CD4-positive, alpha-beta memory T cell (primary cell): ENCODE measurements at regions not wholly inside any gene's neighbourhood (a gene's known extent, or its start where the extent isn't known, plus 50 kb on each side); places are given as distances from the start of the nearest gene placed in this dataset.

Source experiments
- CTCF ChIA-PET: fragments of 350-600 bp; sonication (Branson Sonifier 250); formaldehyde crosslinking; loops from one replicate; lab custom pipeline; 2021; ENCODE audit warnings: inconsistent platforms; ENCODE audit not compliant: partially characterized antibody; lab: Charles Lee
- POLR2A ChIA-PET: fragments of 350-600 bp; sonication (Branson Sonifier 250); formaldehyde crosslinking; loops from one replicate; lab custom pipeline; 2021; ENCODE audit not compliant: partially characterized antibody; lab: Charles Lee
- DNase-seq, 5 donors: peaks; one replicate each; pipeline versions ENCODE4 v3.0.0 to v3.0.0-alpha.2; 2020 to 2022; ENCODE audit warnings: mixed read lengths in 1 of 5
- H3K27ac ChIP-seq: one replicate; pipeline ENCODE4 v1.7.0; 2013; ENCODE audit warnings: low read depth, low read length
- H3K27me3 ChIP-seq: 2 replicates; pipeline ENCODE4 v1.7.0; 2013; ENCODE audit warnings: mild to moderate bottlenecking, low read length, moderate library complexity; ENCODE audit not compliant: insufficient read depth
- H3K36me3 ChIP-seq: 2 replicates; pipeline ENCODE4 v1.7.0; 2013; ENCODE audit warnings: mild to moderate bottlenecking, low read length, moderate library complexity; ENCODE audit not compliant: insufficient read depth
- H3K4me1 ChIP-seq: 2 replicates; pipeline ENCODE4 v1.7.0; 2013; ENCODE audit warnings: mild to moderate bottlenecking, low read length, moderate library complexity; ENCODE audit not compliant: insufficient read depth
- H3K4me3 ChIP-seq, 2 donors: one replicate each; pipeline ENCODE4 v1.7.0; 2013; ENCODE audit warnings: low read length in 2 of 2, mild to moderate bottlenecking in 1 of 2
- H3K9me3 ChIP-seq, 2 donors: one replicate each; pipeline ENCODE4 v1.7.0; 2013; ENCODE audit warnings: low read length in 2 of 2, control low read depth in 1 of 2; ENCODE audit not compliant: control insufficient read depth in 1 of 2
- H3K27ac Mint-ChIP-seq, 7 donors: one replicate each; pipeline ENCODE4 v1.8.0; 2020 to 2021; ENCODE audit warnings: mixed read lengths in 7 of 7, mild to moderate bottlenecking in 6 of 7, inconsistent platforms in 3 of 7, moderate library complexity in 3 of 7
- H3K27me3 Mint-ChIP-seq, 2 donors: one replicate each; pipeline ENCODE4 v1.8.0; 2020 to 2021; ENCODE audit warnings: mixed read lengths in 2 of 2
- H3K36me3 Mint-ChIP-seq, 2 donors: one replicate each; pipeline ENCODE4 v1.8.0; 2020 to 2021; ENCODE audit warnings: mixed read lengths in 2 of 2, inconsistent platforms in 1 of 2, mild to moderate bottlenecking in 1 of 2
- H3K4me1 Mint-ChIP-seq, 4 donors: one replicate each; pipeline ENCODE4 v1.8.0; 2020 to 2021; ENCODE audit warnings: mixed read lengths in 4 of 4, mild to moderate bottlenecking in 1 of 4
- H3K4me3 Mint-ChIP-seq, 8 donors: one replicate each; pipeline ENCODE4 v1.8.0; 2020 to 2021; ENCODE audit warnings: mixed read lengths in 8 of 8, mild to moderate bottlenecking in 7 of 8, moderate library complexity in 6 of 8, inconsistent platforms in 3 of 8
- H3K9me3 Mint-ChIP-seq, 8 donors: one replicate each; pipeline ENCODE4 v1.8.0; 2020 to 2021; ENCODE audit warnings: mixed read lengths in 8 of 8, mild to moderate bottlenecking in 5 of 8, inconsistent platforms in 3 of 8, moderate library complexity in 1 of 8
- intact Hi-C: fragments of 100-400 bp; cut with micrococcal nuclease; formaldehyde crosslinking; loops from one replicate; pipeline ENCODE4 v1.15.1; 2023

DNA sequence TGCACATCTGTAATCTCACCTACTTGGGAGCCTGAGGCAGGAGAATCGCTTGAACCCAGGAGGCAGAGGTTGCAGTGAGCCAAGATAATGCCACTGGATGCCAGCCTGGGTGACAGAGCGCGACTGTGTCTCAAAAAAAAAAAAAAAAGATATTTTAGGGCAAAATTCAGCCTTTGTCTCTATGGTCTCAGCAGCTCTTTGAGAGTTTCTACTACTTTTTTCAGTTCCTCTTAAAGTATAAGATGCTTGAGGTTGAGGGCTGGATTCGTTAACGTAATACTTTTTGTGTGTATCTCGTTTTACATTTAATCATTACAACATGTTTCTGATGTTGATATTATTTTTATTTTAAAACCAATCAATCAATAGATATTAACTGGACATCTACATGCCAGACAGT is 381.2 kb upstream of the TBL1XR1 start:
- intact Hi-C loops: no loop called here
- POLR2A ChIA-PET: no interaction called here
- DNase-seq: no peak
- Histone ChIP-seq H3K36me3 (no peaks in the 10 kb centered on the region), H3K27ac (no peak overlapping the region), H3K9me3 (no peaks in the 10 kb centered on the region), H3K4me1 (no peaks in the 10 kb centered on the region), H3K4me3 (no peak overlapping the region), H3K27me3 (no peaks in the 10 kb centered on the region)
- Mint-ChIP-seq H3K36me3 (no peaks in the 10 kb centered on the region), H3K4me3 (no peak overlapping the region), H3K27ac (no peak overlapping the region), H3K4me1 (peaks cover 0 to 2% (median under 1%) of the 10 kb centered on the region in 4 donors), H3K27me3 (no peaks in the 10 kb centered on the region), H3K9me3 (peaks cover 0 to 4% (median 0%) of the 10 kb centered on the region in 8 donors)
- CTCF ChIA-PET: no interaction called here

DNA sequence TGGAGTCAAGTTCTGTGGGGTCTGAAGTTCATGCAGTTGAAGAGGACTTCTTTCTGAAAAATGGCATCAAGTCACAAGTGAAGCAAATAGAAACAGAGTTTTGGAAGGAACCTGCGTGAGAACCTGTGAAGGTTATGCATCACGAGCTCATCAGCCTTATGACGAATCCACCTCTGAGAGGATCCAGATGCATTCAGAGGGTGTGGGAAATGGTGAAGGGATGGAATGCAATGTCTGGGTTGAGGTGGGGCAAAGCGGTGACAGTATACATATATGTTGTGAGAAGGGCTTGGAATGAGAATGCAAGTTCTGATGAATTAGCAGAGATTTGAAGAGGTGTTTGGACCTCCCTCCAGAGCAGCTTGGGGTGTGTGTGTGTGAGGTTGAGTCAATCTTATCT is 382.1 kb upstream of the TBL1XR1 start:
- Mint-ChIP-seq H3K36me3 (no peaks in the 10 kb centered on the region), H3K4me3 (no peak overlapping the region), H3K4me1 (peaks cover 0 to 2% (median under 1%) of the 10 kb centered on the region in 4 donors), H3K27me3 (no peaks in the 10 kb centered on the region), H3K27ac (no peak overlapping the region), H3K9me3 (peaks cover 0 to 4% (median 0%) of the 10 kb centered on the region in 8 donors)
- ChIA-PET POLR2A (no interaction called here), CTCF (no interaction called here)
- no peak overlapping the region for H3K4me3 ChIP-seq
- H3K9me3 ChIP-seq: no peaks in the 10 kb centered on the region
- no peaks in the 10 kb centered on the region for H3K4me1 ChIP-seq
- H3K27ac ChIP-seq: no peak overlapping the region
- H3K27me3 ChIP-seq: no peaks in the 10 kb centered on the region
- no peaks in the 10 kb centered on the region for H3K36me3 ChIP-seq
- intact Hi-C loops: no loop called here
- DNase-seq: no peak

DNA sequence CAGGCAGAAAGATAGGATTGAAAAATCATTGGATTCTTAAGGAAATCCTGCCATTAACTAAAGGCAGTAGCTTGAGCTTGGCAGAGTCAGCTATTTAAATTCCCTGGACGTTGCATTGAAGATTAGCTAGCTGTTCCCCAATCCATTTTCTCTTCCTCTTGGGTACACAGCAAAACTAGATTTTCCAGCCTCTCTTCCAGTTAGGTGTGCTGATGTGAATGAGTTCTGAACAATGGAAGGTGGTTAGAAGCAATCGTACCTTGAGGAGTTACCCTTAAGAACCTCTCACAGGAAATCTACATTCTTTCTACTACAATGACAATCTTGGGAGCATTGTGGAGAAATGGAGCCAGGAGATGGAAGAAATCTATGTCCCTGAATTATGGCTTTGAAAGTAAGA is 383.2 kb upstream of the TBL1XR1 start:
- no peaks in the 10 kb centered on the region for H3K36me3 Mint-ChIP-seq
- peaks cover 0 to 2% (median 0%) of the 10 kb centered on the region in 4 donors for H3K4me1 Mint-ChIP-seq
- ChIA-PET POLR2A (interaction anchor here (0.6 to 0.8 kb wide), 2 partner anchors 16 to 466 kb away, joined by 3 to 5 read pairs; no protein-coding TSS in a partner anchor), CTCF (no interaction called here)
- H3K9me3 ChIP-seq: no peaks in the 10 kb centered on the region
- no peak overlapping the region for H3K27ac ChIP-seq
- H3K4me1 ChIP-seq: no peaks in the 10 kb centered on the region
- no peak overlapping the region for H3K4me3 Mint-ChIP-seq
- H3K36me3 ChIP-seq: no peaks in the 10 kb centered on the region
- H3K9me3 Mint-ChIP-seq: peaks cover 0 to 4% (median 0%) of the 10 kb centered on the region in 8 donors
- H3K27me3 Mint-ChIP-seq: no peaks in the 10 kb centered on the region
- H3K27ac Mint-ChIP-seq: no peak overlapping the region
- no peaks in the 10 kb centered on the region for H3K27me3 ChIP-seq
- DNase-seq: no peak
- no peak overlapping the region for H3K4me3 ChIP-seq
- intact Hi-C loops: no loop called here

DNA sequence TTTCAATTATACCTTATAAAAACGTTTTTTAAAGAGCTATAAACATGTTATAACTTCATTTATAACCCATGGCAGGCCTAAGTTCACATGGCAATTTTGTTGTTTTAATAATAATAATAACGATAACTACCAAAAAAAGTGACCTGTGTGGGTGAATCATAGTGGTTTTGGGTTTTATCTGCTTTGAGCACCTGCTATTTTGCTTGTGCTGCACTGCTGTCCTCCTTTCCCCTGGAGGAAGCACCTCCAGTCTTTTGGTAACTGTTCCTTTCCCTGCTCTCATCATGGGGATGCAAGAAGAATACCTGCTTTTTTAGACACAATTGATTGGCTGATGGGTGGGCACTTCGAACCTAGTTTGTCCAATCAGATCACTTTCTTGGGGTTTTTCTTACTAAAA is 388.0 kb upstream of the TBL1XR1 start:
- Histone ChIP-seq H3K27ac (no peak overlapping the region), H3K9me3 (no peaks in the 10 kb centered on the region), H3K4me3 (no peak overlapping the region), H3K36me3 (no peaks in the 10 kb centered on the region), H3K4me1 (no peaks in the 10 kb centered on the region), H3K27me3 (no peaks in the 10 kb centered on the region)
- ChIA-PET CTCF (no interaction called here), POLR2A (interaction anchor here (1.5 kb wide), 1 partner anchor 46 kb away, joined by 3 read pairs; no protein-coding TSS in a partner anchor)
- Mint-ChIP-seq H3K4me1 (peaks cover 0 to 7% (median 0%) of the 10 kb centered on the region in 4 donors), H3K36me3 (no peaks in the 10 kb centered on the region), H3K9me3 (peaks cover 0 to 4% (median 0%) of the 10 kb centered on the region in 8 donors), H3K4me3 (no peak overlapping the region), H3K27me3 (no peaks in the 10 kb centered on the region), H3K27ac (no peak overlapping the region)
- no peak for DNase-seq
- intact Hi-C loops: no loop called here

DNA sequence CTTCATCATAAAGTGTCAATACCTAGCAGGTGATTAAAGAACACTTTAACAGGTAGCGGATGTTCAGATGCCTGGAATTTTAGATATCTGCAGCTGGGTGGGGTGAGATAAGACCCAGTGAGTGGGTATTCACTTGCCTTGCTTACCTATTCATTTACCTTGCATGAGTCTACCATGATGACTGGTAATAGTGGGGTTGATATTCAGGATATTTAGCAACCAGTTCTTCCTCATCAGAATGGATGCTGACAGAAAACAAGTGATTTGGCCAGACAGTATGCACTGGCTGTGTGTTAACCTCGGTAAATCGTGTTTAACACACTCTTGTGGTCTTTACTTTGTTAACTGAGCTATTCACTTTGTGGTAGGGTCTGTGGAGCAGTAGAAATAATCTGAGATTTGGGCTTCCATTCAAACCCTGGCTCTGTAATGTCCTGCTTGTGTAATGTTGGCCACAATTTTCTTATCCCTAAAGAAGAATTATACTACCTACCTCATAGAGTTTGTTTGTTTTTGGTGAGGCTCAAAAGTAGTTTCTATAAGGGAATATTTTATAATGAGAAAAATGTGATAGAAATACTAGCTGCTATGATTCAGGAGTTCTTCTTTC is 391.9 kb upstream of the TBL1XR1 start:
- POLR2A ChIA-PET: interaction anchor here (0.6 to 1.4 kb wide), 6 partner anchors 38 to 229 kb away, joined by 3 to 5 read pairs (median 3); no protein-coding TSS in a partner anchor
- Mint-ChIP-seq H3K27ac (no peak overlapping the region), H3K9me3 (peaks cover 0 to 1% (median 0%) of the 10 kb centered on the region in 8 donors), H3K36me3 (no peaks in the 10 kb centered on the region), H3K4me1 (peaks cover 11 to 34% (median 21%) of the 10 kb centered on the region in 4 donors), H3K27me3 (no peaks in the 10 kb centered on the region), H3K4me3 (no peak overlapping the region)
- Histone ChIP-seq H3K4me1 (peaks cover 22% of the 10 kb centered on the region), H3K4me3 (no peak overlapping the region), H3K36me3 (no peaks in the 10 kb centered on the region), H3K27me3 (no peaks in the 10 kb centered on the region), H3K27ac (no peak overlapping the region), H3K9me3 (no peaks in the 10 kb centered on the region)
- no peak for DNase-seq
- CTCF ChIA-PET: interaction anchor here (0.6 to 1.3 kb wide), 3 partner anchors 11 to 499 kb away, joined by 3 to 5 read pairs (median 4); no protein-coding TSS in a partner anchor
- intact Hi-C loops: no loop called here

DNA sequence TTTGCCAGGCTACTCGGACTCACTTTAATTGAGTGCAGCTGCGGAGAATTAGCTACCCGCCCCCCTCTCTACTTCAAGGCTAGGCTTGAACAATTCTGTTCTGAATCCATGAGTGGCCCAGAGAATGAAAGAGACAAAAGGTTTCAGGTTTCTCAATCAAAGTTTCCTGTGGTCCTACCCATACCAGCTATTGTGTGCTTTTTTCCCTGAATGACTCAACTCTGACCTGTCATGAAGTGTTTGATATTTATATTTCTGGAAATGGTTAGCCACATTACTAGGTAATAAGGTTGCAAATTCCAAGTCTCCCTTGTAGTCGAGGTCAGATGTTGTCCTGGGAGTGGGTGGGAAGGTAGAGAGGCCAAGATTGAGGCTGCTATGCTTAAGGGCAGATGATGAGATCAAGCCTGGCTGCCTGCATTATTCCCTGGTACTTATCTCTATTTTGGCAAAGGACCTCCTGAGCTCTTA is 392.7 kb upstream of the TBL1XR1 start:
- POLR2A ChIA-PET: interaction anchor here (0.6 to 1.9 kb wide), 5 partner anchors 39 to 230 kb away, joined by 3 to 5 read pairs (median 3); no protein-coding TSS in a partner anchor
- no peak overlapping the region for H3K27ac Mint-ChIP-seq
- H3K4me3 ChIP-seq: no peak overlapping the region
- no peaks in the 10 kb centered on the region for H3K27me3 Mint-ChIP-seq
- H3K4me3 Mint-ChIP-seq: no peak overlapping the region
- peaks cover 30% of the 10 kb centered on the region for H3K4me1 ChIP-seq
- H3K9me3 ChIP-seq: no peaks in the 10 kb centered on the region
- H3K9me3 Mint-ChIP-seq: peaks cover 0 to 1% (median 0%) of the 10 kb centered on the region in 8 donors
- no peaks in the 10 kb centered on the region for H3K27me3 ChIP-seq
- CTCF ChIA-PET: interaction anchor here (0.6 to 1.3 kb wide), 3 partner anchors 10 to 499 kb away, joined by 3 to 5 read pairs (median 4); no protein-coding TSS in a partner anchor
- intact Hi-C loops: loop anchor here (10.0 kb wide), 1 partner anchor 415 kb away; no protein-coding TSS in a partner anchor
- no peak overlapping the region for H3K27ac ChIP-seq
- DNase-seq: no peak
- peaks cover 17 to 41% (median 28%) of the 10 kb centered on the region in 4 donors for H3K4me1 Mint-ChIP-seq
- no peaks in the 10 kb centered on the region for H3K36me3 Mint-ChIP-seq
- H3K36me3 ChIP-seq: no peaks in the 10 kb centered on the region

DNA sequence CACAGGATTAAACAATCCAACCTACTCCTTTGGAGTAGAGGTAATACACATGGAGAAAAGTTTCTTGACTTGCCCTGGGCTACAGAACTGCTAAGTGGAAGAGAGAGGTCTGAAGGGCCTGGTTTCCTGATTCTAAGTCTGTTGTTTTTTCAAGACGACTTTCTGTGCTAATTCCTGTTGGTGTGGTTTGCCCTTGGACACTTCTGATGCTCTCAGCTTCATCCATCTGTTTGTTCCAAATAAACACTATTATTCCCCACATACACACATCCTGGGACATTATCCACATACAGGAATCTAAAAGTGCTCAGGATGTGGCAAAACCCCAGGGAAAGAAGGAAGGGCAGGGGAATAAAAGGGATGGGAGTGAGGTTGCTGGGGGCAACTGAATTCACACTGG is 393.5 kb upstream of the TBL1XR1 start:
- Histone ChIP-seq H3K36me3 (no peaks in the 10 kb centered on the region), H3K9me3 (no peaks in the 10 kb centered on the region), H3K27ac (no peak overlapping the region), H3K4me1 (peaks cover 39% of the 10 kb centered on the region), H3K4me3 (no peak overlapping the region), H3K27me3 (no peaks in the 10 kb centered on the region)
- no peaks in the 10 kb centered on the region for H3K36me3 Mint-ChIP-seq
- H3K4me1 Mint-ChIP-seq: peaks cover 24 to 49% (median 36%) of the 10 kb centered on the region in 4 donors
- H3K27ac Mint-ChIP-seq: peak overlapping the region in 4 of 7 donors; percentile 27 to 62 (median 42)
- ChIA-PET CTCF (no interaction called here), POLR2A (interaction anchor here (1.4 to 1.9 kb wide), 2 partner anchors 43 to 231 kb away, joined by 3 to 5 read pairs; no protein-coding TSS in a partner anchor)
- H3K27me3 Mint-ChIP-seq: no peaks in the 10 kb centered on the region
- DNase-seq: no peak
- intact Hi-C loops: loop anchor here (10.0 kb wide), 1 partner anchor 414 kb away; no protein-coding TSS in a partner anchor
- H3K9me3 Mint-ChIP-seq: peaks cover 0 to 1% (median 0%) of the 10 kb centered on the region in 8 donors
- peak overlapping the region in 4 of 8 donors; percentile 35 to 83 (median 63) for H3K4me3 Mint-ChIP-seq
